ENCODE measurements at regions not wholly inside any gene's neighbourhood (a gene's known extent, or its start where the extent isn't known, plus 50 kb on each side); places are given as distances from the start of the nearest gene placed in this dataset.
"Not testable (repeated sequence)": the region's sequence is repeated elsewhere in the genome, so short reads cannot be mapped to it uniquely, and the experiment has no call there.

DNA sequence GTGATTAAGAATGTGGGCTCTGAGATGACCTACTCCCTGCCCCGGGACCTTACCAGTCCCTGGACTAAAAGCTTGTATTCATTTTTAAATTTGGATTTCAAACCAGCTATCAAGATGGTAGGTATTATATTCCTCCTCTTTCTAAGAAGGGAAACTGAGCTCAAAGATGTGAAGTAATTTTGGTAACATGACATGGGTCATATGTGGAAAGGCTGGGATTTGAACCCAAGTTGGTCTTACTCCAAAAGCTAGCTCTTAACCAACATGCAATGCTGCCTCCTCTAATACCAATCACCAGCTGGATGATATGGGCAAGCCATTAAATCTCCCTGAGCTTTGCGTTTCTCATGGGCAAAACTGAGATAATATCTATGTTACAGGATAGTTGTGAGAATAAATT is 166.4 kb upstream of the SLC38A2 start:
- DNase-seq: no peak

DNA sequence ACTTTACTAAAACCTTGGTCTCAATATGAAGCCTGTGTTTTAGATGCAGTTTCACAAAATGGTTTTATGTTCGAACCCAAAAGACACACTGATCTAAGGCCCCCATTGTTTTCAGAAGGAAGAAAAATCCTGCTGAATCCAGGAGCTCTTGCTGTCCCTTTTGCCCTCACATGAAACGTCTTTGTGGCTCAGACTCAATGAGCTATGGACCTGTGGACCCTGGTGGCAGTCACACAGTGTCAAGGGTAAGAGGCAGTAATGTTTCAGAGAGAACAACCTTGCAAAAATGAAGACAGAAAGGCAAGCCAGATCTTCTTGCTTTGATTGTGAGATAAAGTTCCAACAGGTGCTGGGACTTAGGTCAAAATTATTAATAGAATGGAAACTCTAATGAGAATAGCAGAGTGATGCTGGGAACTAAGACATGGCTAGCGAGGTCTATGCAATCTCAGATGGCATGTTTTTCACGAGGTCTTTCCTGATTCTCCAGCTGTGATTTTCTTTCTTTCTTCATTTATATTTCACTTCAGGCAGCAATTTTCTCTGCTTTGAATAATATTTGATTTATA is 164.9 kb upstream of the SLC38A2 start:
- DNase-seq: no peak

DNA sequence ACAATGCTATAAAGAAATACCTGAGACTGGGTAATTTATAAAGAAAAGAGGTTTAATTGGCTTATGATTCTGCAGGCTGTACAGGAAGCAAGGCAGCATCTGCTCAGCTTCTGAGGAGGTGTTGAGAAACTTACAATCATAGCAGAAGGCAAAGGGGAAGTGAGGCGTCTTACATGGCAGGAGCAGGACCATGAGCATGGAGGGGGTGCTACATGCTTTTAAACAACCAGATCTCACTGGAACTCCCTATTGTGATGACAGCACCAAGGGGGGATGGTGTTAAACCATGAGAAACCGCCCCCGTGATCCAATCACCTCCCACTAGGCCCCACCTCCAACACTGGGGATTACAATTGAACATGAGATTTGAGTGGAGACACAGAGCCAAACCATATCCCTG is 163.7 kb upstream of the SLC38A2 start:
- DNase-seq: not testable (repeated sequence)

DNA sequence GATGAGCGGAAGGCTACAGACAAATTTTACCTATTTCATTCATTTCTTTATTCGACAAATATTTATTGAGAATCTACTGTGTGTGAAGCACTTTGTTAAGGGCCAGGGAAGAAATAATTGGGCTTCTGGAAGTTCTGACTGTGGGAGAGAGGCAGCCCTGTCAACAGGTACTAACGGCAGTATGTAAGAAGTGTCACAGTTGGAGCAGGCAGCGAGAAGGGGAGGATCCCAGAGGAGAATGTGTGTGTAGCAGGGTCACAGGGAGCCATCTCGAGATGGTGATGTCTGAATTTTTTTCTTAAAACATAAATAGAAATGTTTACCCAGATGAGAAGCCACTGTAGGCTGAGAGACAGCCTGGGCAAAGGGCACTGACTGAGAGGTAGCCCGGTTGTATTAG is 163.3 kb upstream of the SLC38A2 start:
- DNase-seq: no peak

DNA sequence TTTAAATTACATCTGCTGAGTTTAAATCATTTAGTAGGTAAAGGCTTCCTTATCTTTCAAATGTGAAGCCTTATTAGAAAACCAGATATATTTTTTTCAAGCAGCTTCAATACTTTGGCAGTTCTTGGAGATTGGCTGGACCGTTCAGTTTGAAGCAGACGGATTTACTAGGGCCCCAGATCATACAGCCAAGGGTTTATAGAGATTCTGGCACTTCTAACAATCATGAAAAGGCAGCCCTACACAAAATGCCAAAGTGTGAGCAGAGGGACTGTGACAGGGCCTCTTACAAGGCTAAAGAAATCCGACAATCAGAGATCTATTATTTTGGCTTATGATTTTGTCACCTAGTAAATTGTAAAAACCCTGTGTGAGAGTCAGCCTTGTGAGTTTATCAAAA is 162.8 kb upstream of the SLC38A2 start:
- DNase-seq: no peak

DNA sequence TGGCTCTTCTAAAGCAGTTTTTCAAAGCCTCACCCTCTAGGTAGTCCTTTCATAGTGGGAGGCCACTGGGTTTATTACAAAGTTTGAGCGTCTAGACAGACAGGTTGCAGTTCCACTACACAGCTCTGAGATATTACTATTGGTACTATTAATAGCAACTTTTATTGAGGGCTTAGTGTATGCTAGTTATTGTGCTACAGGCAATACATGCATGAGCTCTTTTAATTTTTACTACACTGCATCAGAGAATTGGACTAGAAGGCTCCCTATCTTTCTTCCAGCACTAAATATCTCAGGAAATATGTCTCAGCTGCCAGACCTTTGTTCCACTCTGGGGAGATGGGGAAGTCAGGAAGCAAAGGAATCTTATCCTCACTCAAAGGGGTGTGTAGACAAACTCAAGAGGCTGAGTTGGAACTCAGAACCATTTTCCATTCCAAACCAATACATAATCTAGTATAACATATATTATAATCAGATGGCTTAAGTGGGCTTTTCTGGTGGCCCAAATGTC is 161.8 kb upstream of the SLC38A2 start:
- no peak for DNase-seq

DNA sequence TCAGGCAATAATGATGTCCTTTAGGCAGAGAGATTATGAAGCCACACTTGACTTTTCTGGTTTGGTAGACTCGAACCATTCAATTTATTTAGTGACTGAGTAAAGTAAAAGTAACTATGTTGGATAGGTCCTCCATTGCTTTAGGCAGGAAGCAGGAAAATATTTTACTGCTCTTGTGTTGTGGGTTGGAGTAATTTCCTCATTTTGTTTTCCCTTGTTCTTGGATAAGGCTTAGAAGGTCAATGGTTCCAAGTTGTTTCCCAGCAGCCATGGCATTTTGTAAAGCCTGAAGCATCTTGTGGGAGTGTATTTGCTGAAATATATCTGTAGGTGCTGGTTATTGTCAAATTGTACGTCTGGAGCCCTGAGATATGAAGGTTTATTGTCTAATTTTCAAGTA is 161.2 kb upstream of the SLC38A2 start:
- no peak for DNase-seq

DNA sequence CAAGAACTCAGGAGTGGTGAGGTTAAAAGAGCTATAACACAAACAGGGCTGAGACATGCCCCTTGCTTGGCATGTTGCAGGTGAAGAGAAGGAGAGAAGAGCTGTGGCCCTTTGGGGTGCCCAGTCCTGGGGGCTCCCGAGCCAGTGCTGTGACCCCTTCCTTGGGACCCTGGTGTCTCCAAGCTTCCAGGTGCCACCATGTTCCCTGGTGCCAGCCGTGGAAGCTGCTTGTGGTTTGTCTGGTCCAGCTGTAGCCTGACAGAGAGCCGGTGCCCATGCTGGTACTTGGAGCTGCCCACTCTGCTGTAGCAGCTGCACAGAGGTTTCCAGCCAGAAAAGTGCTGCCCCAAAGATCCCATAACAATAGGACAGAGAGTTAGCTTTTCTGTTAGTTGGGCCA is 159.2 kb upstream of the SLC38A2 start:
- DNase-seq: no peak

DNA sequence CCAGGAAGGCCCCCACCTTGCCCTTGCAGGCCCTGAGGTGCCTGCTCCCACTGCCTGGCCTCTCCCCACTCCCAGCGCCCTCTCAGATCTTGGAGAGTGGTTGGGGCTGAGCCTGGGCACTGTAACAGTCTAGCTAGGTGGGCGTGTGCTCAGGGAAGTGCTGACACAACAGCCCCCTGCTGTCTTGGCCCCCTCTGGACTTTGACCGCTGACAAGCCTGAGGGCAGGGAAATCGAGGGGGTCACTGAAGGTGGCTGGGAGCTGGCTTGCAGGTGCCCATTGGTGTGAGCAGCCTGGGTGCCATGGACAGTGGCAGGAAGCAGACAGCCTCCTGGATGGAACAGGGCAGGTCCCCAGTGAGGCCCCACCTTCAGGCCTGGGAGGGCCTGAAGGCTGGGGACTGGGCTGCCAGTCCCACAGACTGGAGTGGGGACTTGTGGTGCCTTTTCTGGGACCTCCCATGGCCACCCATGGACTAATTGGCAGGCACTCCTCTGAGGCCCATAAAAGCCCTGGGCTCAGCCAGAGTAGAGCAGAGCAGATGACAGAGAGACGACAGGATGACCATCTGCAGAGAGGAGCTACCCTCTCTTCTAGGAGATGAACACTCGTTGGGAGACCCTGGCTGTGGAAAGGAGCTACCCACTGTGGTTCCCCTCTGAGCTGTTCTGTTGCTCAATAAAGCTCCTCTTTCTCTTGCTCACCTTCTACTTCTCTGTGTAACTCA is 158.6 kb upstream of the SLC38A2 start:
- DNase-seq: no peak

DNA sequence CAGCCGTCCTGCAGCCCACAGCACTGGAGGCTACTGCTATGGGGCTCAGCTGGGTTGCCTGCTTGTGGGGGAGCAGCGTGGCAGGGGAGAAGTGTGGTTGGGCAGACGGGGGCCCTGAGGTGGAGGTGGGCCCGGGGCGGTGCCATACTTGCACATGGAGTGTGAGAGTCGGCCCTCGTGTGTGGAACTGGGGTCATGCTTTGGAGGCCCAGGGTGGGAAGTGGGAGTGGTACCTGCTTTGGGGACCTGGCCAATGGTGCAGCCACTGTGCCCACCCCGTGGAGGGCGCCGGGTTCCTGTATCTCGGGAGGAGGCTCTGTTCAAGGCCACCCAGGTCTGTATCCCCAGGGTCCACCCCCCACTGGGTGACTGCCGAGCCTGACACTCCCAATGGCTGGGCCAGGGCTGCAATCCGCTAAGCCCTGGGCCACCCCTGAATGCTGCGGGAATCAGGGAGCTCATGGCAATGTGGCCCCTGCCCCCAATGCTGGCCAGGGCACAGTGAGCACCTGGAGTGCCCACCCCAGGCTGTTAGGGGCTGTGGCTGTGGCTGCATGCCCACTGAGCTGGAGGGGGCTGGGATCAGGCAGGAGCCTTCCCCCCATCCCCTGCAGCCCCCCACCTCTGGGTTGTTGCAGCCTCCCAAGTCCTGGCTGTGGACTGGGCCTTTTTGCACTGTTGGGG is 157.9 kb upstream of the SLC38A2 start:
- no peak for DNase-seq

DNA sequence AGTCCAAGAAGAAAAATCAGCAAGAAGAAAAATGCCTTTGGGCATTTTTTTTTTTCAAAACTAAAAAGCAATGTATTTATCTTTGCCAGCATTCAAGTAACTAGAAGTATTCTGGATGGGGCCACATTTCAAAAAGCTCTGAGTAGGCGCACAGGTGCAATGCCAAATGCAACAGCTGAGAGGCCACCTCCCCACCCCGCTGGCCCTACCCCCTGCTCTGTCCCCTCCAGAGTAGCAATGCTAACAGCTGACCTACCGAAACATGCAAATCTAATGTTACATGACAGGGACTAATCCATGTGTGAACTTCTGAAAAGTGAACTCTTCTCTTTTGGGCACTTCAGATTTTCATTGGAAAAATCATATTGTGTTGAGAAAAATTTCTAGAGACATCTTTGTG is 153.7 kb upstream of the SLC38A2 start:
- no peak for DNase-seq

DNA sequence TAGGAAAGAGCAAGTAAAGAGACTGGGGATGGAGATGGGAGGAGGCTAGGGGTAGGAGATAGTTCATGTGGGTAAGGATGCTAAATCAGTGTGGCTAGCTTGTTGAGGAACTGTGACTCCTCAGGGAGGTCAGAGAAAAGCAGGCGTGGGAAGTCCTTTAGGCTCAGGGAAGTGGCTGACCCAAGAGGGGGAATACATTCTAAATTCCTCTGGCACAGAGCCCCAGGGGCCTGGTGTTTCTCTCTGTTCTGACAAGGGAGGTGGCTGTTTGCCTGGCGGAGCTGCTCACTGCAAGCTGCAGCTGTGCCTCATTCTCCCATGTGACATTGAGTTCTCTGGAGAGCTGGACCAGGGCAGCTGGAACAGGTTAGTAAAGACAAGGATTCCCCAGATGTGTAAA is 152.2 kb upstream of the SLC38A2 start:
- no peak for DNase-seq

DNA sequence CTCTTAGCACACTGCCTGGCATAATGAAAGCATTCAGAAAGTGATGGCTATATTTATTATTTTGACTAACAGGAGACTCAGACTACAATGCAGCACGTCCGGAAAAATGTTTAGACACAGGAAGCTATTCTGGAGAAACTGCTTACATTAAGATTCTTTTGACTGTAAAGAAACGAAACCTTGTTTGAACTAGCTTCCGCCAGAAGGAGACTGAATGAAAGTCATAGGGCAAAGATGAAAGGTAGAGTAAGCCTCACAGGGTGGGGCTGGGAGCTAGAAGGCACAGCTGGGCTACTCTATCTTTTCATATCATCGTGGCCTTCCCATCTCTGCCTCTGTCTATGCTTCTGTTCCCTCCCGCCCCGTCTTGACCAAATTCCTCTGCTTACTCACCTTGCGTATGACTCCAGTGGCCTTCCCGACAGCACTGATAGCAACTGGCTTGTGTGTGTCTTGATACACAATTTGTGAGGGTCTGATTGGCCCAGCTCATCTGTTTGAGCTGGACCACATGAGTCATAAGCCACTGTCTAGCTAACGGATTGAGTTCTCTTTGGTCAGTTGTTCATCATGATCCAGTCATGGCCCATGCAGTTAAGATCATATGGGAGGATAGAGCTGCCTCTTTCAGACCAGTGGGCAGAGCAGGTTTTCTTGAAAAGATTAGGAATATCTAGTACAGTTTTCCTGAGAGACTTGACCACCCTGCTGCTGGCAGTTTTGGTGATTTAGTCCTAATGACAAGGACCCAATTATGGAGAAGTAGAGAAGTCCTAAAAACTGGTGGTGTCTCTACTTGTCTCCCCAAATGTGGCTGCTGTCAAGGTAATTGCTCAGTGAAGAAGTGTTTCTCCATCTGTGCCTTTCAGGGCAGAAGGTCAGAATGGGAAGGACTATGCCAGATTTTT is 151.5 kb upstream of the SLC38A2 start:
- DNase-seq: peak; percentile 39 to 62

DNA sequence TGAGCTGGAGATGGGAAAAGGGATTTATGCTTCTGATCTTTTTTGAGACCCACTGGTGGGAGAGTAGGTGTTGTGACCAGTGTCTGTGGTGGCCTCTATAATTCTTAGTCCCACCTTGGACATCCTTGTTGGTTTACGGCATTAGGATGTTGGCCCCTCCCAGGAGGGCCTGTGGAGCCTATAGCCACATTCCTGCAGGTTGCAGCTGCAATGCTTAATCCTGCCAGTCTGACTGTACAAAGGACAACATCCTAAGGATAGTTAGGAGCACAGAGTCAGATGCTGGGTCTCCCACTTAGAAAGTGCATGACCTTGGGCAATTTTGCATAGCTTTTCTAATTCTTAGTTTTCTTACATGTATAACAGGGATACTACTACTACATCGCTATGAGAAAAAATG is 150.9 kb upstream of the SLC38A2 start:
- DNase-seq: no peak

DNA sequence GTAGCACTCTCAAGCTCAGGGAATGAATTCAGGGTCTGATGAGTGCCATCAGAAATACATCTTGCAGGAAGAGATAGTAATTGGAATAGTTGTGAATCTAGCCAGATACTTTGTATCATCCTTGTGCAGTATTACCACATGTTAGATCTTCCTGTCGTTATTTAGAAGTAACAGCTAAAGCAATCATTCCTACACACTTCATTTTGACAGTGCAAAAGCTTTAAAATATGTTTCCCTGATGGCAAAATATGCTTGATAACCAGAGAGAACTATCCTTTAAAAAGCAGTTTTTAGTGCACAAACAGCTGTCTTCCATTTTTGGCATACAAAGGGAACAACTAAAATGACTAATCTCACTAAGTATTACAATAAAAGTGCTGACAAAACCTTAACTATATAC is 149.5 kb upstream of the SLC38A2 start:
- no peak for DNase-seq

DNA sequence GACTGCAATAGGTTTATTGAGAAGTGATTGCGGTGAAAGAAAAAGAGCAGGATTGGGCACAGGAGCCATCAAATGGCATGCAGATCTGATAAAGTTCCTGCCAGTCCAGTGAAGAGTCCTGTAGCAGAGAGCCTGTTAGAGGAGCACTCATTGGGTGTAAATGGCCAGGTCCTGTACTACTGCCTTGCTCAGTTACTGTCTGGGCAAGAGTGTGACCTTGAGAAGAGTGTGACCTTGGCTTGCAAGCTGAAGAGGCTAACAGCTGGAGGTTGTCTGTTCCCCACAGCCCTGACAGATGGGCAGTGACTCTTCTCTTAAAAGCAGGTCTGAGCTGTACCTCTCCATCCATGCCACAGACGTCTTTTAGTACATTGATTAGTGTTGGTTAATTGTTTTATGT is 148.6 kb upstream of the SLC38A2 start:
- no peak for DNase-seq

DNA sequence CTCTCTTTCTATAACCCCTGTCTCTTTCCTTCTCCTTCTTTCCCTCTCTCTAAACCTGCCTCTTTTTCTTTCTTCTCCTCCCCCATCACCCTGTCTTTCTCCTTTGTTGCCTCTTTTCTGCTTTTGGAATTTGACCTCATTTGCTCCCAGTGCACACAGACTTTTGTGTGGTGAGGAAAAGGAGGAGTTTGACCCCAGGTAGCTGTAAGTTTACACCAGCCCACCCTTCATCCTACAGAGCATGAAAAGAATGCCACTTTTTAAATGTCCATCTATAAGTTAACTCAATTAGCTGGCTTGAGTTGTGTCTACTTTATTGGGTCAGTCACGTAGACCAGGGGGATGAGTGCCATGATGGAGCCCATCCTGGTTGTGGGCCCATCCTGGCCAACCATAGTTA is 146.8 kb upstream of the SLC38A2 start:
- no peak for DNase-seq

DNA sequence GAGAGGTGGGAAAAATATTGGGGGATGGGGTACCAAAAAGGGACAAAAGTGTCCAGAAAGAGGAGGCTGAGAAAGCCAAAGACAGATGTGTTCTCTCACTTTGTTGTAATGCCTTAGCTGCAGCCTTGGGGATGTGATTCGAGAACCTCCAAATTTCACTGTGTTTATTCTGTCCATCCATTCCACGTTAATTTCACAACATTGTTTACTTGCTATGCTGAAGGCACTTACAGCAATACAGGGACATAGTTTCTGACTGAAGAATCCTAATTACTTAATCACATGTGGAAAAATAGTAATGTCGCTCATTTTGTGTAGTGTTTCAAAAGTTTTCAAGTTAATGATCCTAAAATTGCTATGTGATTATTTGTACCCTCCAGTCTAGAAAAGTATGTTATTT is 146.2 kb upstream of the SLC38A2 start:
- DNase-seq: no peak

DNA sequence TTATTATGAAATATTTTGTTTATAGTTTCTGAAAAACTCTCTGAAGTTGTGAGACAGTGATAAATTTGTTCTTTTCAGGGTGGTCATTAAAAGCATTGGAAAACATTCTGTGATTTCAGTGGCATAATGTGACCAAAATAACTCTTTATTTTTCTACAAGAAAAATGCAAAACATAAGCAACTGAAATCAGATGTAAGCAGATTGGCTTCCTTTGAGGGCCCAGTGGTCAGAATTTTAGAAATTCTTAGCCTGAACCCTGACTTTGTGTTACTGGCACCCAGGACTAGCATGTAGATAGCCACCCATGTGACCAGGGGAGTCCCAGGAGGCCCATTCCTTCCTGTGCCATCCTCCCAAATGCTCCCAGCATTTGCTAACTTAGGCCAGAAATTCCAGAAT is 145.6 kb upstream of the SLC38A2 start:
- no peak for DNase-seq

DNA sequence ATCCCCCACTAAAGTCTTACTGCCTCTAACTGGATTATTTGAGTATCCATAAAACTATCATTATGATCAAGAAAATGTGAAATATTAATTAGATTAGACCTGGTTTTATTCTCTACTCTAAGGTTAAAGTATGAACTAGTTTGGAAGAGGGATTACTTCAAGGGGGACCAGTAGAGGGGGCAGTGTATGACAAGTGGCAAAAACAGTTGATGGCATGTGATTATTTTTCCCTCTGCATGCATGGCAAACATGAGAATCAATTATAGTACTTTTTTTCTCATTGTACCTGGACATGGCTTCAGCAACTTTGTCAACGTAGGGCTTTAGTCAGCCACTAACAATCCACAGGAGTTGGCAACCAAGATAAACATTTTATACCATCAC is 145.0 kb upstream of the SLC38A2 start:
- DNase-seq: no peak

DNA sequence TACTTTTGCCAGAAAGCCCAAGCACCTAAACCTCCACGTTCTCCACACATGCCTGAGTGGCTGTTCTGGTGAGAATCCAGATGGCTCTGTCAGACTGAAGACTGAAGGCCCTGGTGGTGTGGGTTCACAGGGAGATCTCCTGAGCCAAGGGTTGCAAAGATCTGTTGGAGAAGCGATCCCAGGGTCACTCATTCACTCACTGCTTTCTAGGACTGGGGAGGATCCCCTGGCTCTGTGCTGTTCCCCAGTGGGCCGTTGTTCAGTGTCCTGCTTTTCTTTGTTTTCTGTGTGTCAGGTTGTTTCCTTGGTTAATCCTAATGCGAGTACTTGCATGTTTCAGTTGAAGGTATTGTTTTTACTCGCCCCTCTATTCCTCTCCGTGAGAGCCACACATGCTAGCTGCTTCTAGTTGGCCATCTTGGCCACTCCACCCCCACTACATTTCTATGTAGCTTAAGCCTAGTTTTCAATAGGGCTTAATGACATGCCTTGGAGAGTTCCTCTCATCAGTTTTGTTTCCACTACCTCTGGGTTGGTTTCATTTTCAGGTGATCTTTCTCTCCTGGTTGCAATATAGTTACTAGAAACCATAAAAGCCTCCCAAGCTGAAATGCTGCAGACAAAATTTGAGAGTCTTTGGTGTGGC is 144.5 kb upstream of the SLC38A2 start:
- peak; percentile 18 to 35 for DNase-seq

DNA sequence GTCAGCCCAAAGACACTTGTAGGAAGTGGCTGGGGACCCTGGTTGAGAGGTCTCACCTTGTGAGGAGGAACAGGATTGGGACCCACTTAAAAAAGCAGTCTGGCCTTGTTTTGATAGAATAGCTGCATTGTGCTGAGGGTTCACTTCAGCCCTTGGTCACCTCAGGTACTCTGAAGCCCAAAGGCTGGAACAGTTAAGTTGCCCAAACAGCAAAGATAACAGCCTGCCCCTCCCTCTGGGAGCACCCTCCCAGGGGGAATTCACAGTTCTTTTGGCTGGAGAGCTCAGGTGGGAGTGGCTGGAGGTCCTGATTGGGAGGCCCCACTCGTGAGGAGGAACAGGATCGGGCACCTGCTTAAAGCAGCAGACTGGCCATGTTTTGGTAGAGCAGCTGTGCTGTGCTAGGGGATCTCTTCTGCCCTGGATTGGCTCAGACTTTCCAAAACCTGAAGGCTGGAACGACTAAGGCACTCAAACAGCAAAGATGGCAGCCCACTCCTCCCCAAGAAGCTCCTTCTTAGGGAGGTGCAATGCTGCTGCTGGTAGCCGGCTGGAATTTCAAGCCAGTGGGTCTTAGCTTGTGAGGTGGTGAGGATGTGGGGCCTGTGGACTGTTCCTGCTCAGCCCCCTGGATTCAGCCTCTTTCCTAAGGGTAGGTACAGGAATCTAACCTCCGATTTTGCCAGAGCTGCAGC is 143.8 kb upstream of the SLC38A2 start:
- no peak for DNase-seq
